Hematopoietic multipotent progenitor cell treated with erythropoietin and hydrocortisone succinate and interleukin-3 and kit ligand, for 15 days (in vitro differentiated cells): ENCODE measurements at regions not wholly inside any gene's neighbourhood (a gene's known extent, or its start where the extent isn't known, plus 50 kb on each side); places are given as distances from the start of the nearest gene placed in this dataset.
"Not testable (repeated sequence)": the region's sequence is repeated elsewhere in the genome, so short reads cannot be mapped to it uniquely, and the experiment has no call there.

Experiments
- DNase-seq: peaks from one replicate; pipeline ENCODE4 v3.0.0-alpha.2; 2015; ENCODE audit warnings: low spot score

GRCh38 chr2:105691947-105692390 lies 52.7 kb upstream of the NCK2 start:
- DNase-seq, result no peak

GRCh38 chr2:105690566-105690965 lies 54.1 kb upstream of the NCK2 start:
- no peak for DNase-seq

- DNase-seq, result no peak
Measured at GRCh38 chr2:105689484-105689883, 55.2 kb upstream of the NCK2 start.

GRCh38 chr2:105688946-105689345 lies 55.8 kb upstream of the NCK2 start:
- no peak for DNase-seq

- DNase-seq, result no peak
Measured at GRCh38 chr2:105686588-105686987, 58.1 kb upstream of the NCK2 start.

- DNase-seq, result no peak
Measured at GRCh38 chr2:105683011-105683492, 61.7 kb upstream of the NCK2 start.

- no peak for DNase-seq
Measured at GRCh38 chr2:105682401-105682800, 62.3 kb upstream of the NCK2 start.

GRCh38 chr2:105681927-105682326 lies 62.8 kb upstream of the NCK2 start:
- no peak for DNase-seq

- DNase-seq, result no peak
Measured at GRCh38 chr2:105680357-105680756, 64.4 kb upstream of the NCK2 start.

GRCh38 chr2:105678346-105678745 lies 66.4 kb upstream of the NCK2 start:
- DNase-seq, result no peak

GRCh38 chr2:105677901-105678300 lies 66.8 kb upstream of the NCK2 start:
- DNase-seq, result no peak

- DNase-seq, result no peak
Measured at GRCh38 chr2:105675841-105676240, 68.9 kb upstream of the NCK2 start.

- DNase-seq, result no peak
Measured at GRCh38 chr2:105674859-105675541, 69.7 kb upstream of the NCK2 start.

GRCh38 chr2:105674401-105674800 lies 70.3 kb upstream of the NCK2 start:
- no peak for DNase-seq

- DNase-seq, result no peak
Measured at GRCh38 chr2:105671156-105671555, 73.6 kb upstream of the NCK2 start.

GRCh38 chr2:105669384-105669891 lies 75.3 kb upstream of the NCK2 start:
- no peak for DNase-seq

GRCh38 chr2:105665480-105665879 lies 79.2 kb upstream of the NCK2 start:
- DNase-seq, result no peak

- no peak for DNase-seq
Measured at GRCh38 chr2:105660489-105660888, 84.2 kb upstream of the NCK2 start.

GRCh38 chr2:105655723-105656606 lies 88.7 kb upstream of the NCK2 start:
- not testable (repeated sequence) for DNase-seq

- no peak for DNase-seq
Measured at GRCh38 chr2:105655244-105655643, 89.5 kb upstream of the NCK2 start.

GRCh38 chr2:105654474-105655004 lies 90.2 kb upstream of the NCK2 start:
- no peak for DNase-seq

GRCh38 chr2:105653302-105653701 lies 91.4 kb upstream of the NCK2 start:
- no peak for DNase-seq
